Osteocyte (in vitro differentiated cells): ENCODE measurements at regions not wholly inside any gene's neighbourhood (a gene's known extent, or its start where the extent isn't known, plus 50 kb on each side); places are given as distances from the start of the nearest gene placed in this dataset.
"Not testable (repeated sequence)": the region's sequence is repeated elsewhere in the genome, so short reads cannot be mapped to it uniquely, and the experiment has no call there.

Source experiments
- DNase-seq: peaks from one replicate; pipeline ENCODE4 v3.0.0; 2021; ENCODE audit warnings: mixed read lengths; ENCODE audit not compliant: unreplicated experiment; ENCODE audit errors: extremely low spot score
- H3K27ac Mint-ChIP-seq: one replicate; pipeline ENCODE4 v1.8.0; 2021; ENCODE audit warnings: mild to moderate bottlenecking, mixed read lengths; ENCODE audit not compliant: unreplicated experiment
- H3K27me3 Mint-ChIP-seq: one replicate; pipeline ENCODE4 v1.8.0; 2021; ENCODE audit warnings: mixed read lengths; ENCODE audit not compliant: unreplicated experiment
- H3K36me3 Mint-ChIP-seq: one replicate; pipeline ENCODE4 v1.8.0; 2021; ENCODE audit warnings: mixed read lengths; ENCODE audit not compliant: unreplicated experiment
- H3K4me1 Mint-ChIP-seq: one replicate; pipeline ENCODE4 v1.8.0; 2021; ENCODE audit warnings: mixed read lengths; ENCODE audit not compliant: unreplicated experiment
- H3K4me3 Mint-ChIP-seq: one replicate; pipeline ENCODE4 v1.8.0; 2021; ENCODE audit warnings: mild to moderate bottlenecking, moderate library complexity, mixed read lengths; ENCODE audit not compliant: unreplicated experiment
- H3K9me3 Mint-ChIP-seq: one replicate; pipeline ENCODE4 v1.8.0; 2021; ENCODE audit warnings: mixed read lengths; ENCODE audit not compliant: unreplicated experiment
- TF ChIP-seq, protein P1 (sequence below): fragments of 200-600 bp; sonication (generic); IDR thresholded peaks from 2 replicates; pipeline ENCODE4 v1.5.0; 2021; ENCODE audit warnings: antibody characterized with exemption, mild to moderate bottlenecking, moderate library complexity

DNA sequence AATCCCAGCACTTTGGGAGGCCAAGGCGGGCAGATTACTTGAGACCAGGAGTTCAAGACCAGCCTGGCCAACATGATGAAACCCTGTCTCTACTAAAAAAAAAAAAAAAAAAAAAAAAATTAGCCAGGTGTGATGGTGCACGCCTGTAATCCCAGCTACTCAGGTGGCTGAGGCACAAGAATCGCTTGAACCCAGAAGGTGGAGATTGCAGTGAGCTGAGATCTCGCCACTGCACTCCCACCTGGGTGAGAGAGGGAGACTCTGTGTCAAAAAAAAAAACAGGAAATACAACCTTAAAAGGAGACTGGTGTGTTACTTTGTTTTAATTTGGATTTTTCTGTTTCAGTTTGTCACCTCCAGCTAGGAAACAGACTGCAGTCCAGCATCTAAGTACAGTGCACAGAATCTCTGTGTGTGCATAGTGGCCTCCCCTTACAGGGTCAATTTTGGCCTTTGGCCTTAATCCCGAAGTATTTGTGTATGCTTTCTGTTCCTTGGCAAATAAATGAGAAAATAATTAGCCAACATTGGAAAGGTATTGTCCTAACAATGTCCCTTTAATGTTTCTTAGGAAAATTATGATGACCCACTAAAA, 266.1 kb downstream of the GOLGA6L6 start:
- H3K9me3 Mint-ChIP-seq, H3K4me3 Mint-ChIP-seq, H3K27me3 Mint-ChIP-seq, H3K27ac Mint-ChIP-seq, DNase-seq, H3K36me3 Mint-ChIP-seq, H3K4me1 Mint-ChIP-seq: not testable (repeated sequence)

DNA sequence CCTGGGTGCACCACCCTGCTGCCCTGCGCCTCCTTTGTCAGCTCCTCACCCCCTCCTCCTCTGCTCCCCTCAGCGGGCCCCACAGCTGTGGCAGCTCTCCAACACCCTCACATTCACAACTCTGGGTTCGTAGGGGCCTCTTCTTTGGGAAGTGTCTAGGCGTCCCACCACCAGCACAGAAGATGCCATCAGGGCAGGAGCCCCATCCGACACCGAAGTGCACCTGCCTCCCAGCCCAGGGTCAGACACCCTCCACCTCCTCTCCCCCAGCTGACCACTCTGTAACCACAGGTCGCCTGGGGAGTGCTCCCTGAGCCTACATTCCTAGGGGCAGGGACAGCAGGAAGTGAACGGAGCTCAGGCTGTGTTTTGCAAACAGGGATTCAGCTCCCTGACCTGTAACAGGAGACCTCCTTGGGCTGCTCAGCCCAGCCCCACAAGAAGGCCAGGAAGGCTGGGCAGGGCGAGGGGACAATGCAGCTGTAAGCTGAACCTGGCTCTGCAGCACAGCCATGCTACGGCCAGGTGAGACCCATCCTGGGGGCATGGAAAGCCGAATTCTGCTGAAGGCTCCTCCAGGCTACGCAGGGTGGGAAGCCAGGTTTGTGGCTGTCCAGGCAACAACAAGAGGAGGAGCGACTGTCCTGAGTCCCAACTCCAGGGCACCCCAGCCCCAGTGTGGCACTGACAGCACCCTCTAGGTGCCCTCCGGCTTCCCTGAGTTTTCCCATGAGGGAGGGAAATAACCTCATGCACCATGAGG, 269.0 kb downstream of the GOLGA6L6 start:
- Mint-ChIP-seq H3K27ac (no peak overlapping the region), H3K4me3 (no peak overlapping the region), H3K9me3 (no peaks in the 10 kb centered on the region), H3K4me1 (no peaks in the 10 kb centered on the region), H3K36me3 (no peaks in the 10 kb centered on the region), H3K27me3 (no peaks in the 10 kb centered on the region)
- DNase-seq, result no peak
- TF ChIP-seq, protein P1, sequence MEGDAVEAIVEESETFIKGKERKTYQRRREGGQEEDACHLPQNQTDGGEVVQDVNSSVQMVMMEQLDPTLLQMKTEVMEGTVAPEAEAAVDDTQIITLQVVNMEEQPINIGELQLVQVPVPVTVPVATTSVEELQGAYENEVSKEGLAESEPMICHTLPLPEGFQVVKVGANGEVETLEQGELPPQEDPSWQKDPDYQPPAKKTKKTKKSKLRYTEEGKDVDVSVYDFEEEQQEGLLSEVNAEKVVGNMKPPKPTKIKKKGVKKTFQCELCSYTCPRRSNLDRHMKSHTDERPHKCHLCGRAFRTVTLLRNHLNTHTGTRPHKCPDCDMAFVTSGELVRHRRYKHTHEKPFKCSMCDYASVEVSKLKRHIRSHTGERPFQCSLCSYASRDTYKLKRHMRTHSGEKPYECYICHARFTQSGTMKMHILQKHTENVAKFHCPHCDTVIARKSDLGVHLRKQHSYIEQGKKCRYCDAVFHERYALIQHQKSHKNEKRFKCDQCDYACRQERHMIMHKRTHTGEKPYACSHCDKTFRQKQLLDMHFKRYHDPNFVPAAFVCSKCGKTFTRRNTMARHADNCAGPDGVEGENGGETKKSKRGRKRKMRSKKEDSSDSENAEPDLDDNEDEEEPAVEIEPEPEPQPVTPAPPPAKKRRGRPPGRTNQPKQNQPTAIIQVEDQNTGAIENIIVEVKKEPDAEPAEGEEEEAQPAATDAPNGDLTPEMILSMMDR, result no peak

DNA sequence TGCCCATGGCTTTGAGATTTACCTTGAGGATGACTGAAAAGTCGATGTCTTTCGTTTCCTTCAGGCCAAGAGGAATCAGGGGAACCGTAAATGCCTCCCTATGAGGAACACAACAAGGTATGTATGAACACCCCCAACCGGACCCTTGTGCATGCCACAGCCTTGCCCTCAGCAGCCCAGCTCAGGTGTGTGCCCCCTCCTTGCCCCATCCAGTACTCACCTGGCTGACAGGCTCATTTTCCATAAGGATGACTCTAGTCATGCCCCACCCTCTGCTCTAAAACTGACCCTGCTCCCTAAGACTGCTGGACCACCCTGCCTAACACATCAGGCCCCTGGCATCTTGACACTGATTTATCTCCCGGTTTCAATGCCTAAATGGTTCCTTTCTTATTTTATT, 270.0 kb downstream of the GOLGA6L6 start:
- Mint-ChIP-seq H3K4me1 (no peaks in the 10 kb centered on the region), H3K36me3 (no peaks in the 10 kb centered on the region), H3K4me3 (no peak overlapping the region), H3K27me3 (no peaks in the 10 kb centered on the region), H3K9me3 (no peaks in the 10 kb centered on the region), H3K27ac (no peak overlapping the region)
- TF ChIP-seq, protein P1, result no peak
- DNase-seq, result no peak

DNA sequence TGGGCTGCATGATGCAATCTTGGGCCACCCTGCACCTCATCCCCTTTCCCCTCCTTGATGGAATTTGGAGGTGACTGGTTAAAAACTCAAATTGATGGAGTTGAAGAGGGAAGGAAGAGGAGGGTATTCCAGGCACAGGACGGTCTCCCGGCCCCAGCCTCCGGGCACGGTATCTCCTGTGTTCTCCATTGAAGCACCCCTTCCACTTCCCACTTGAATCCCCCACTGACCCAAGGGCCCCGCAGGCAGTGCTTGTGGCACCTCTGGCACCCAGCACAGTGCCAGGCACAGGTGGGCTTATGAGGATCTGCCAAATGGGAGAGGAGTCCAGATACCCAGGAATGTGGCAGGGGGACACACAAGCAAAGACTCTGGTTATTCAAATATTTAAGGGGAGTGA, 271.6 kb downstream of the GOLGA6L6 start:
- not testable (repeated sequence) for H3K9me3 Mint-ChIP-seq, H3K27me3 Mint-ChIP-seq, DNase-seq, H3K4me1 Mint-ChIP-seq, H3K36me3 Mint-ChIP-seq, H3K4me3 Mint-ChIP-seq, H3K27ac Mint-ChIP-seq

DNA sequence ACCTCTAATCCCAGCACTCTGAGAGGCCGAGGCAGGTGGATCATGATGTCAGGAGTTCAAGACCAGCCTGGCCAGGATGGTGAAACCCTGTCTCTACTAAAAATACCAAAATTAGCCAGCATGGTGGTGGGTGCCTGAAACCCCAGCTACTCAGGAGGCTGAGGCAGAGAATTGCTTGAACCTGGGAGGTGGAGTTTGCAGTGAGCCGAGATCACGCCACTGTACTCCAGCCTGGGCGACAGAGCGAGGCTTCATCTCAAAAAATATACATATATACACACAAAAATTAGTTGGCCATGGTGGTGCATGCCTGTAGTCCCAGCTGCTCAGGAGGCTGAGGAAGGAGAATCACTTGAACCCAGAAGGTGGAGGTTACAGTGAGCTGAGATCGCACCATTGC, 273.6 kb downstream of the GOLGA6L6 start:
- not testable (repeated sequence) for H3K36me3 Mint-ChIP-seq, H3K4me3 Mint-ChIP-seq, DNase-seq, H3K27ac Mint-ChIP-seq, H3K27me3 Mint-ChIP-seq, H3K4me1 Mint-ChIP-seq, H3K9me3 Mint-ChIP-seq

DNA sequence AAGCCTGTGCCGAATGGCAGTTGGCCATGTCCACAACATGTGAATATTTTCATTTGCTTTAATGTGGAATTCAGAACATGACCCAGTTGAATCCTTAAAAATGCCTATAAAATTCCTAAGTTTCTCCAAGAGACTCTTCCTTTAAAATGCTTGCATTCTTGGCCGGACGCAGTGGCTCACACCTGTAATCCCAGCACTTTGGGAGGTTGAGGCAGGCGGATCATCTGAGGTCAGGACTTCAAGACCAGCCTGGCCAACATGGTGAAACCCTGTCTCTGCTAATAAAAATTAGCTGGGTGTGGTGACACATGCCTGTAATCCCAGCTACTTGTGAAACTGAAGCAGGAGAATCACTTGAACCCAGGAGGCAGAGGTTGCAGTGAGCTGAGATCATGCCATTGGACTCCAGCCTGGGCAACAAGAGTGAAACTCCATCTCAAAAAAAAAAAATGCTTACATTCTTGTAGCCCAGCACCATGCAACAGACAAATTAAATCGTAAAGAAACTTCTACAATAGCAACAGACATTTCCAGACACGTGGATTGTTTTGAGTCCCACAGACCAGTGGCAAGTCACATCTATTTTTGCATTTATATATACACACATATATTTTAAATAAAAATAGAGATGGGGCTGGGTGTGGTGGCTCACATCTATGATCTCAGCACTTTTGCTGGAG, 274.4 kb downstream of the GOLGA6L6 start:
- H3K9me3 Mint-ChIP-seq, H3K36me3 Mint-ChIP-seq: not testable (repeated sequence)

DNA sequence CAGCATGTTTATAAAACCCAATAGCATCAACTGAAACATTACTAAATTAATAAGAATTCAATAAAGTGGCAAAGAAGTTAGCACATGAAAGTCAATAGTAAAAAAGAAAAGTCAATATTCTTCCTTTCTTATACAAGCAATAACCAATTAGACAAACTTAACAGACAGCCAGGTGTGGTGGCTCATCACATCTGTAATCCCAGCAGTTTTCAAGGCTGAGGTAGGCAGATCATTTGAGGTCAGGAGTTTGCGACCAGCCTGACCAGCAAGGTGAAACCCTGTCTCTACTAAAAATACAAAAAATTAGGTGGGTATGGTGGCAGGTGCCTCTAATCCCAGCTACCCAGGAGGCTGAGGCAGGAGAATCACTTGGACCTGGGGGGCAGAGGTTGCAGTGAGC, 275.9 kb downstream of the GOLGA6L6 start:
- not testable (repeated sequence) for H3K27me3 Mint-ChIP-seq, H3K9me3 Mint-ChIP-seq, H3K27ac Mint-ChIP-seq, H3K4me1 Mint-ChIP-seq, H3K4me3 Mint-ChIP-seq, DNase-seq, H3K36me3 Mint-ChIP-seq

More for the DNA sequence above, 274.4 kb downstream of the GOLGA6L6 start:
- H3K4me1 Mint-ChIP-seq, H3K27me3 Mint-ChIP-seq, H3K27ac Mint-ChIP-seq, DNase-seq, H3K4me3 Mint-ChIP-seq: not testable (repeated sequence)

DNA sequence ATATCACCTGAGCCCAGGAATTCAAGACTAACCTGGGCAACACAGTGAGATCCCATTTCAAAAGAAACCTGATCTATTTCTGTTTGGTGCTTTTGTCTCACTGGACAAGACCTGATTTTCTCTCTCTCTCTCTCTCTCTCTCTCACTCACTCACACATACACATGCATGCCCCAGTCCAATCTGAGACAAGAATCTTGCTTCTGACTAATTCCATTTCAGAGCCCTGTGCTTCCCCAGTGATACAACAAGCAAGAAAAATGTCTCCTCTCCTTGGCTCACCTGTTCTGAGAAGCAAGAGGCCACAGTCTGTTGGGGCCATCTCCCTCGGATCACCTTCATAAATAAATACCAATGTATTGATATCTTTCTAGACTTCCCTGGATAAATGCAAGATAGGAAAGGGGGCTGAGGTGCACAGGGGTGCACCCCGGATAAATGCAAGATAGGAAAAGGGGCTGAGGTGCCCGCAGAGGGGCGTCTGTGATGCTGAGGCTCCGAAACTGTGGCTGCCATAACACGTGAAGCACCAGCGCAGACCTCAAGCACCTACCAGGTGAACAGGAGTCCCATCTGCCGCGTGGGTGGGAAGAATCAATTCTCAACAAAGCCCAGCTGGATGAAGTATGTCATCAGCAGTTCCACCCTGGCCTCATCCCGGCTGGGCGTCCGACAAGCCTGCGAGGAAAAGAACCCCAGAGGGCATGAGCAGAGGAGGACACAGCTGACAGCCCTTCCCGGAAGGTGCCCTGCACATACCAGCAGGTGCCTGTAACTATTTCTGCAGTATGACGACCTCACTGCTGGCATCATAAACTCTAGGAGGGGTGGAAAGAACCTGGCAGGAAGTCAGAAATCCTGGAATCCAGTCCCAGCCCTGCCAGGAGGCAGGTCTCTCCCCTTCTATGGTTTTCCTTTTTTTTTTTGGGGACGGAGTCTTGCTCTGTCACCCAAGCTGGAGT, 280.0 kb downstream of the GOLGA6L6 start:
- not testable (repeated sequence) for DNase-seq, H3K27ac Mint-ChIP-seq, H3K4me1 Mint-ChIP-seq, H3K36me3 Mint-ChIP-seq, H3K27me3 Mint-ChIP-seq, H3K4me3 Mint-ChIP-seq
- H3K9me3 Mint-ChIP-seq, result peaks cover 18% of the 10 kb centered on the region

DNA sequence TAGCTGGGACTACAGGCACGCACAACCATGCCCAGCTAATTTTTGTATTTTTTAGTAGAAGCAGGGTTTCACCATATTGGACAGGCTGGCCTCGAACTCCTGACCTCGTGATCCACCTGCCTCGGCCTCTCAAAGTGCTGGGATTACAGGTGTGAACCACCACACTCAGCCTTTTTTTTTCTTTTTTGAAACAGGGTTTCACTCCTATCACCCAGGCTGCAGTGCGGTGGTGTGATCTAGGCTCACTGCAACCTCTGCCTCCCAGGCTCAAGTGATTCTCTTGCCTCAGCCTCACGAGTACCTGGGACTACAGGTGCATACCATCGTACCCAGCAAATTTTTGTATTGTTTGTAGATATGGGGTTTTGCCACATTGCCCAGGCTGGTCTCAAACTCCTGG, 280.9 kb downstream of the GOLGA6L6 start:
- not testable (repeated sequence) for DNase-seq, H3K36me3 Mint-ChIP-seq, H3K27me3 Mint-ChIP-seq, H3K4me1 Mint-ChIP-seq, H3K27ac Mint-ChIP-seq, H3K4me3 Mint-ChIP-seq
- peaks cover 16% of the 10 kb centered on the region for H3K9me3 Mint-ChIP-seq
